DMS114 treated with DMSO at 0.1 percent for 48 hours (cell line): ENCODE measurements at regions not wholly inside any gene's neighbourhood (a gene's known extent, or its start where the extent isn't known, plus 50 kb on each side); places are given as distances from the start of the nearest gene placed in this dataset.
"Not testable (repeated sequence)": the region's sequence is repeated elsewhere in the genome, so short reads cannot be mapped to it uniquely, and the experiment has no call there.

ENCODE experiments used
- DNase-seq: peaks from one replicate; lab custom pipeline; 2025; ENCODE audit not compliant: unreplicated experiment; lab: John Stamatoyannopoulos, UW

- not testable (repeated sequence) for DNase-seq
Measured at GRCh38 chr6:26799903-26800633, 140.5 kb upstream of the ZNF322 start.

- not testable (repeated sequence) for DNase-seq
Measured at GRCh38 chr6:26803762-26804161, 144.2 kb upstream of the ZNF322 start.

- DNase-seq, result not testable (repeated sequence)
Measured at GRCh38 chr6:26811486-26812116, 152.1 kb upstream of the ZNF322 start.

DNA sequence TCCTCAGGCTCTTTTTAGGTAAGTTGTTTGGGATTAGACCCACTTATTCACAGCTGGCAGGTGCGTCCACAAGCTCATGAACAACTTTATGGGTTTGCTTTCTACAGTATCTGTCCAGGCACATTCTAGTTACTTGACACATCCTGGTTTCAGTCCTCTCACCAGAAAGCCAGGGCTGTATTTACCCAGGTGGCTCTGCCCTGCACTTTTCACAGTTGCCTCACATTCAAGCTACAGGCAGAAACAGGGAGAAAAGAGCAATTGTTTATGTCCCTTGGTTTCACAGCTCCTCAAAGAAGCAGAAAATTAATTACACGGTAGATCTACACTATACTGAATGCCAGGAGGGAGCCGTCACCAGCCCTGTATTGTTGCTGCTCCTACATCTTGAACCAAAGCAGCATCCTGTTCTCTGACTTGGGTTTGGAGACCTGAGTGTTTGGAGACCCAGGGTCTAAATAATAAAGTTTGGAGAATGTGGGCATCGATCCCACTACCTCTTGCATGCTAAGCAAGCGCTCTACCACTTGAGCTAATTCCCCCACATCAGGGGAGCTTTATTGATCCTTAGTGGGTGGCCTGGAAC is 159.2 kb upstream of the ZNF322 start:
- not testable (repeated sequence) for DNase-seq

DNA sequence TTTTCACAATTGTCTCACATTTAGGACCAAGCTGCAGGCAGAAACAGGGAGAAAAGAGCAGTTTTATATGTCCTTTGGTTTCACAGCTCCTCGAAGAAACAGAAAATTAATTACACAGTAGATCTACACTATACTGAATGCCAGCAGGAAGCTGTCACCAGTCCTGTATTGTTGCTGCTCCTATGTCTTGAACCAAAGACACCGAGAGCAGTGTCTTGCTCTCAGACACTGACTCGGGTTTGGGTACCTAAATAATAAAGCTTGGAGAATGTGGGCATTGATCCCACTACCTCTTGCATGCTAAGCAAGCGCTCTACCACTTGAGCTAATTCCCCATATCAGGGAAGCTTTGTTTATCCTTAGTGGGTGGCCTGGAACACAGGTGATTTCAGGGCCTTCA is 168.4 kb upstream of the ZNF322 start:
- DNase-seq, result not testable (repeated sequence)

- not testable (repeated sequence) for DNase-seq
Measured at GRCh38 chr6:26829480-26829879, 169.9 kb upstream of the ZNF322 start.

- not testable (repeated sequence) for DNase-seq
Measured at GRCh38 chr6:26830992-26831391, 171.4 kb upstream of the ZNF322 start.

DNA sequence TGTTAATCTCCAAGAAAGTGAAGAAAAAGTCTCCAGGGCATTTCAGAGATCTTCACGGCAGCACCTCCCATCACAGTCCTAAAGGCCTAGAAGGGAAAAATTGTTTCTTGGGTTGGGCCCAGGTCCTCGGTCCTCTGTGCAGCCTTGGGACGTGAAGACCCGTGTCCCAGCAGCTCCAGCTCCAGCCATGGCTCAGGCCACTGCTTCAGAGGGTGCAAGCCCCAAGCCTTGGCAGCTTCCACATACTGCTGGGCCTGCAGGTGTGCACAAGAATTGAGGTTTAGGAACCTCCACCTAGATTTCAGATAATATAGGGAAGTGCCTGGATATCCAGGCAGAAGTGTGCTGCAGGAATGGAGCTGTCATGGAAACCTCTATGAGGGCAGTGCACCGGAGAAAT is 176.2 kb upstream of the ZNF322 start:
- not testable (repeated sequence) for DNase-seq

DNA sequence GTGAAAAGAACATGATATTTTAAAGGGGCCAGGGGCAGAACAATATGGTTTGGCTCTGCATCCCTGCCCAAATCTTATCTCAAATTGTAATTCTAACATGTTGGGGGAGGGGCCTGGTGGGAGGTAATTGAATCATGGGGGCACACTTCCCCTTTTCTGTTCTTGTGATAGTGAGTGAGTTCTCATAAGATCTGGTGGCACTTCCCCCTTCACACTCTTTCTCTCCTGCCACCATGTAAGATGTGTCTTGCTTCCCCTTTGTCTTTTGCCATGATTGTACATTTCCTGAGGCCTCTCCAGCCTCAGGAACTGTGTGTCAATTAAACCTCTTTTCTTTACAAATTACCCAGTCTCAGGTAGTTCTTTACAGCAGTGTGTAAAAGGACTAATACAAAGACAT is 177.1 kb upstream of the ZNF322 start:
- DNase-seq, result not testable (repeated sequence)

DNA sequence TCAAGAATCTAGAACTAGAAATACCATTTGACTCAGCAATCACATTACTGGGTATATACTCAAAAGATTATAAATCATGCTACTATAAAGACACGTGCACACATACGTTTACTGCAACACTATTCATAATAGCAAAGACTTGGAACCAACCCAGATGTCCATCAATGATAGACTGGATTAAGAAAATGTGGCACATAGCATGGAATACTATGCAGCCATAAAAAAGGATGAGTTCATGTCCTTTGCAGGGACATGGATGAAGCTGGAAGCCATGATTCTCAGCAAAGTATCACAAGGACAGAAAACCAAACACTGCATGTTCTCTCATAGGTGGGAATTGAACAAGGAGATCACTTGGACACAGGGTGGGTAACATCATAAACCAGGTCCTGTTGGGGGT is 185.3 kb upstream of the ZNF322 start:
- DNase-seq, result not testable (repeated sequence)

DNA sequence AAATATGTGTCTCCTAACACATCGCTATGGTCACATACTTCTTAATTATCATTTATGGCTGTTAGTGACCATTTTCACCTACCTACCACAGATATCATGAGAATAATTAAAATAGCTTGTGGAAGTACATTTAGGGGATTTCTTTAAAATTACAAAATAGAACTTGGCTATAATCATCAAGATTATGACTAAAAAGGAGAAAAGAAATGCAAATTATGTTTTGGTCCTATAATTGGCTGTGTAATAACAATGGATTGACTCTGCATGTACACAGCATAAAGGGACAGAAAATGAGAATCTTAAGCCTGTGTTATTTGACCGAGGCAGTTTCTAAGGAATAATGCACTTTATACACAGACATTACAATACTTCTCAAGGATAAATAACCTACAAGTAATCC is 197.7 kb upstream of the ZNF322 start:
- DNase-seq, result not testable (repeated sequence)

- not testable (repeated sequence) for DNase-seq
Measured at GRCh38 chr6:26859067-26859770, 199.7 kb upstream of the ZNF322 start.

DNA sequence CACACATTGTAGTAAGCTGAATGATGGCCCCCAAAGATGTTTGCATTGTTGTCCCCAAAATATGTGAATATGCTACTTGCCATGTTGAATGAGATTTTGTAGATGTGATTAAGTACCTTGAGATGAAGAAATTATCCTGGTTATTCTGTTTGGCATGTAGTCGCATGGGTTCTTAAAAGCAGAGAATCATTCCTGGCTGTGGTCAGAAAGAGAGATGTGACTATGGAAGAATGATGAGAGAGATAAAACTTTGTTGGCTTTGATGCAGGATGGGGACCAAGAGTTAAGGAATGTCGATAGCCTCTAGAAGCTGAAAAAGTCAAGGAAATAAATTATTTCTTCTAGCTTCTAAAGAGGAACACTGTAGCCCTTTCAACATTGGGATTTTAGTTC is 200.2 kb upstream of the ZNF322 start:
- not testable (repeated sequence) for DNase-seq

GRCh38 chr6:26861913-26862312 is 202.4 kb upstream of the ZNF322 start:
- not testable (repeated sequence) for DNase-seq

DNA sequence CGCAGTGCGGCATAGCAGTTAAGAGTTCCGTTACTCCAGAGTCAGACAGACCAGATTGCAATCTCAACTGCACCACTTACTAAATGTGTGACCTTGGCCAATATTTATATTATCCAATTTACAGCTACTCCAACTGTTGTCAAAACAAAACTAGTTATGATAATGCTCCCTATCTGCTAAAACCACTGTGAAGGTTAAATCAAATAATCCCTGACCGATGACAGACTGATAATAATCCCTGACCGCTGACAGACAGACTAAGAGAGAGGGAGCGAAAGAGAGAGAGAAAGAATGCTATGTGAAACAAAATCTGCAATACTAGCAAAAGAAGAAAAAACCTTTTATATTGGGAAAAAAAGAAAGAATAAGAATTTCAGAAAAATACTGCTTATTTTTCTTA is 204.1 kb upstream of the ZNF322 start:
- DNase-seq, result not testable (repeated sequence)

- DNase-seq, result not testable (repeated sequence)
Measured at GRCh38 chr6:26898785-26899184, 239.2 kb upstream of the ZNF322 start.

DNA sequence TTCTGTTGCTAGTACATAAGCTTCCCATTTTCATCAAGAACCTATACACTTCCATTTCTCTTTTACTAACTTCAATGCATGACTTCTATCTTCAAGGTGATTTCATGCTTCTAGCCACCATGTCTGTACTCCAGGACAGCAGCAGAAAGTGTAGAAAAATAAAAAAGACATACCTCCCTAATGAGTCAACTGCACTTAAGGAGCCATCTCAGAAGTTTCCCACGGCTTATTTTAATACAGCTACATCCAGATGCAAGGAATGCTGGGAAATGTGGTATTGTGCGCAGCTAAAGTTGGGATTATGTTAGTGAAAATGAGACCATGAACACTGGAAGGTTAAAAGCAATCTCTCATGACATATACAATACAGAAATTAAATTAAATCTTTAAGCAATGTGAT is 264.7 kb upstream of the ZNF322 start:
- not testable (repeated sequence) for DNase-seq

DNA sequence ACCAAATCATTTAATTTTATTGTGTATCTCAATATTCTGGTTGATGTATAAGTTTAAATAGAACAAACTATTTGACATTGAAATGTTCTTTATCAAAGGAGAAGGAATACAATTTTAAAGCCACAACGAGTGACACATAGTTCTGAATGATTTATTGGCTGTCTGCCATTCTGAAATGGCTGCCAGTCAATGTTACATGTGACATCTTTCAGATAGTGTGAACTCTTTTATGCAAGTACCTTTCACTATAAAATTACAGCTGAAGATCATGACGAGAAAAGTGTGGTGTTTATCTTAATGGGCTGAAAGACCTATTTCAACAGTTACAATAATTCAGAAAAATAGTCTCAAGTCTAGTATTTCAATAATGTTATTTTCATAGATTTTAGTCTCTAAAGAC is 268.6 kb upstream of the ZNF322 start:
- not testable (repeated sequence) for DNase-seq

GRCh38 chr6:26937258-26937657 is 277.7 kb upstream of the ZNF322 start:
- DNase-seq, result not testable (repeated sequence)

DNA sequence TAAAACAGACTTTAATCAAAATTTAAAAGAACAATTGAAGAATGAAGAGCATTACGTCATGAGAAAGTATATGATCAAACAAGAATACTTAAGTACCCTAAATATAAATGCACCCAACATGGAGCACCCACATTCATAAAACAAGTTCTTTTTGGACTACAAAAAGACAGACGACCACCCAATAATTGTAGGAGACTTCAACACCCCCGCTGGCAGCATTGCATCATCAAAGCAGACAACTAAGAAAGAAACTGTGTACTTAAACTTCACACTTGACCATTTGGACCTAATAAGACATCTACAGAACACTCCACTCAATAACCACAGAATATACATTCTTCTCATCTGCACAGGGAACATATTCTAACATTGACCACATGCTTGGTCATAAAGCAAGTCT is 291.7 kb upstream of the ZNF322 start:
- not testable (repeated sequence) for DNase-seq

GRCh38 chr6:26956078-26956600 is 291.4 kb upstream of the PRSS16 start:
- peak; percentile 63 for DNase-seq
